ENCODE measurements at regions not wholly inside any gene's neighbourhood (a gene's known extent, or its start where the extent isn't known, plus 50 kb on each side); places are given as distances from the start of the nearest gene placed in this dataset.
"Not testable (repeated sequence)": the region's sequence is repeated elsewhere in the genome, so short reads cannot be mapped to it uniquely, and the experiment has no call there.

DNA sequence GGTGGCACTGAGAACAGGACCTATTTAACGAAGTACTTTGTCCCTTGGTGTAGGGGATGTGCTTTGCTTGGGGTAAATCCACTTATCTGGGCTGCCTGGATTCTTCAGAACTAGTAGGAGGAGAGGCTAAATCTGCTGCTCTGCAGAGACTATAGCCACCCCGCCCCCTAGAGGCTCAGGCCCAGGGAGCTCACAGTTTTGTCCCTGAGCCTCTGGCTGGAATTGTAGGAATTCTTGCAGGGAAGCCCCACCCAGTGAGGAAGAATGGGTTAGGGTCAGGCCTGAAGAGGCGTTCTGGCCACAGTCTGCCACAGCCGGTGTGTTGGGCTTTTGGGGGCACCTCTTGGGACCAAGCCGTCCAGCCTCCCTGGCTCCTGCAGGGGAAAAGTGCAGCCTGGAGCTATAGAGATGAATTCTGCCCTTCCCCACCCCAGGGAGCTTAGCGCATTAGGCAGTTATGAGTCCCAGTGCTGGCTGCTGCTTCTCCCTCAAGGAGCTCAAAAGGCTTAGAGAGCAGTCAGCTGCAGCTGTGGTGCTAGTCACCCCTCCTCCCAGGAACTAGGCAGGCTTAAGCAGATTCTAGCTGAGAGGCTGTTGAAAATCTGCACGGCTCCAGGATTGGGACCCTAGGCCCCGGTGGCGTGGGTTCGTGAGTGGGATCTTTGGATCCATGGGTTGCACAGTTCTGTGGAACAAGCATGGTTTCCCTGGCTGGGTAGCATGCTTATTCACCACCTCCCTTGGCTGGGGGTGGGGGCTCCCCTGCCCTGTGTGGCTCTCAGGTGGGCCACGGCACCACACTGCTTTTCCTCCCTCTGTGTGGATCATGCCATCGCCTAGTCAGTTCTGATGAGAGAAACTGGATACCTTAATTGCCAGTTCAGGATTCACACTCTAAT, 237.4 kb upstream of the TOM1L1 start:
- no peak for DNase-seq (ENCODE audit: low read depth in 4 of 4, low spot score in 3 of 4)

DNA sequence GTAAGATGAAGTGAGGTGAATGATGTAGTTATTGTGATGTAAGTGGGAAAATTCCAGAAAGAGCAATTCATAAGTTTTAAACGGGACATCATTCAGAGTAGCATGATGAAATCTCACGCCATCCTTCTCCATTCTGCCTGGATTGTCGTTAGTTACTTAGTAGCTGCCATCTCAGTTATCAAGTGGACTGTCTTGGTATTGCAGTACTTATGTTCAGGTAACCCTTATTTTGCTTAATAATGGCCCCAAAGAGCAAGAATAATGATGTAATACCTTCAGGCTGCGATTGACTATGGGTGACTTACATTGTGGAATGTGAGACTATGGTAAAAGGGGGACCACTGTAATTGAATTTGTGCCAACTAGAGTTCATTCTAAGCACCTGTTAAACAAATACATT, 234.1 kb upstream of the TOM1L1 start:
- no peak for DNase-seq (ENCODE audit: low read depth in 4 of 4, low spot score in 3 of 4)

DNA sequence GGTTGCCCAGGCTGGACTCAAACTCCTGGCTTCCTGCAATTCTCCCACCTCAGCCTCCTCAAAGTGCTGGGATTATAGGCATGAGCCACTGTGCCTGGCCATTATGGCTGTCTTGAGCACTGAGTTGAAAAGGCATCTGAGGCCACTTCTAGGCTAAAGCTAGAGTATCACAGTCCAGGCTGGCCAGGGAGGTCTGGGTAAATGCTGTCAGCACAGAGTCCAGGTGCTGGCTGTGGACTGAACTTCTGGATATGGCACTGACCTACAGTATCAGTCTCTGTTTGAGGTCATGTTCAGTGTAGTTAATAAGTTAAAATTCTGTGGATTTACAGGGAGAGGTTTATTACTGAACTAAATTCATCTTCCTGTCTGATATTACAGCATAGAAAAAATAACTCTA, 222.5 kb upstream of the TOM1L1 start:
- DNase-seq (ENCODE audit: low read depth in 4 of 4, low spot score in 3 of 4): no peak

DNA sequence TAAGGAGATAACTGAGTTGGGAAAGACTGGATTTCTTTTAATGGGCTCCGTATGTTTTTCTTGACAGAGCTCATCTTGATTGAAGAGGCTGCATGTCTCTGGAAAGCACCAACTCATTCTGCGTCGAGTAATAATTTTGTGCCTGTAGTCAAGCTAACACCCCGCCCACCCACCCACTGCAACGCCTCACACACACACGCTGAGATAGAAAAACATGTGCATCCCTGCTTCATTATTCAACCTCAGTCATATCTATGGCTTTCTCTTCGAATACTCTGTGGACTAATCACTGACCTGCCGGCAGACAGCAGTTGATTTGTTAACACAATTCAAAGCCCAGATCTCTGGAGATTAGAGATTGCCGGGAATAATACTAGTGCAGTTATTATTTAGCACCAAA, 220.2 kb upstream of the TOM1L1 start:
- no peak for DNase-seq (ENCODE audit: low read depth in 4 of 4, low spot score in 3 of 4)

DNA sequence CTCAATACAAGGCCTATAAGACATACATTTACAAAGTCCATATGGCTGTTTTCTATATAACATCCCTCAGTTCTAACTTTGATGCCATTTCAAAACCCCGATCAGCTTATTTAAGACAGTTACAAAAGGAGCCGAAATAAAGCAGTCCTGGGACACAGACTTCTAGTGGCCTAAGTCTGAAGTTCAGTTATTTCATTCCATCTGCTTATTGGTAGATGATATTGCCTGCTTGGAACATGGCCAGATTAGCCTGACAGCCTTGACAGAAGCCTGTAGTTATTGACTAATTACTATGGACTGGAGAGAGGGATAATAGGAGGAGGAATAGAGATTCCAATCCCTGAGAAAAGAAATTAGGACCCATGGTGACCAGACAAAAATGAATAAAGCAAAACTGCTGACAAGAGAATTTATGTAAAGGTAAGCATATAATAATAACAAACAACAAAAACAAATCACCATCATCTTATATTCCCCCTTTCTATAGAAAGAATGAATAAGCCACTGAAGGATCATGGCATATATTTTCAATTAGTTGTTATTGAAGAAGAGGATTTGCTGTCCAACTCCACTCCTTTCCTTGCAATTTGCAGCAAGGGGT, 206.3 kb upstream of the TOM1L1 start:
- DNase-seq (ENCODE audit: low read depth in 4 of 4, low spot score in 3 of 4): no peak

DNA sequence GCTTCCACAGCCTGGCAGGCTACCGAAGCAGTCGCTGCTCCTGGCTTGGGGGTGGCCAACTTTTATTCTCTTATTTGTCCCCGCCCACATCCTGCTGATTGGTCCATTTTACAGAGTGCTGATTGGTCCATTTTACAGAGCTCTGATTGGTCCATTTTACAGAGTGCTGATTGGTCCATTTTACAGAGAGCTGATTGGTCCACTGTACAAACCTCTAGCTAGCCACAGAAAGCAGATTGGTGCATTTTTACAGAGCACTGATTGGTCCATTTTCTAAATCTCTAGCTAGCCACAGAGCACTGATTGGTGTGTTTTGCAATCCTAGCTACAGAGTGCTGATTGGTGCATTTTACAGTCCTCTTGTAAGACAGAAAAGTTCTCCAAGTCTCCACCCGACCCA, 187.9 kb upstream of the TOM1L1 start:
- not testable (repeated sequence) for DNase-seq (ENCODE audit: low read depth in 4 of 4, low spot score in 3 of 4)

DNA sequence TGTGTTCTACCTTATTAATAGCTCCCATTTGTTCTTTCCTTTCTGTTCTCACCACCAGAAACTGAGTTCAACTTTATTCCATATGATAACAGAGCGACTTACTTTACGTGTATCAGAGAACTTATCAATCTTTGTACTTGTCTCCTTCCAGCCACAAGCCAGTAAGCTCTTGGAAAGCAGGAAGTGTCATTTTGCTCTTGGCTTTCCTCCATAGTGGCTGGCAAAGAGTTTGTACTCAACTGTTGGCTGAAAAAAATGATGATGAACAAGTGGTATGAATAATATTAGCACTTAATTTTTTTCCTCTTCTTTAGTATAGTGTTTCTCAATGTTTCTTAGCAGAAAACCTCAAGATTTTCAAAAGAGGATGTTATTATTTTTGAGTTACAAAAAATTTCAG, 182.4 kb upstream of the TOM1L1 start:
- no peak for DNase-seq (ENCODE audit: low read depth in 4 of 4, low spot score in 3 of 4)

DNA sequence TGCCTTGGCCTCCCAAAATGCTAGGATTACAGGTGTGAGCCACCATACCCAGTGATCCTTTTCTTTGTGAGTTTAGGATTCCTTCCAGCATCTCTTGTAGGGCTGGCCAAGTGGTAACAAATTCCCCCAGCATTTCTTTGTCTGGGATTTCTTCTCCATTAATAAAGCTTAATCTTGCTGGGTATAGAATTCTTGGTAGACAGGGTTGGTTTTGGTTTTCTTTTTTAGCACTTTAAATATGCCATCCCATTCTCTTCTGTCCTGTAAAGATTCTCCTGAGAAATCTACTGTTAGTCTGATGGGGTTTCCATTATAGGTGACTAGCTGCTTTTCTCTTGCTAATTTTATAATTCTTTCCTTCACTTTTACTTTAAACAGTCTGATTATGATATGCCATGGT, 173.0 kb upstream of the TOM1L1 start:
- no peak for DNase-seq (ENCODE audit: low read depth in 4 of 4, low spot score in 3 of 4)

DNA sequence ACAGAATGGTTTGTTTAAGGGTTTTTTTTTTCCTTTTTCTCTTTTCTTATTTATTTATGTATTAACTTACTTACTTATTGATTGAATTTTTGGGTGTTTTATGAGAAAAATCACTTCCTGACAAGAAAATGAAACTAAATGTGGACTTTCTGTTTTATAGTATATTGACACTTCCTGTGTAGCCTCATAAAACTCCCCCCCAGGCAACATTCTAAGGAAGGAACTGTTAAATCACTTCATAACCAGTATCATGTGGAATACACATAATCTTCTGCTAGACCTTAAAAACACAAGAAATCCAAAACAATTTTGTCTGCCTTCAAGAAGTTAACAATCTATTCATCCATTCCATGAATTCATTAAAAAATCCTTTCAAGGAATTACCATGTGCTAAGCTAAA, 164.1 kb upstream of the TOM1L1 start:
- DNase-seq (ENCODE audit: low read depth in 4 of 4, low spot score in 3 of 4): no peak

DNA sequence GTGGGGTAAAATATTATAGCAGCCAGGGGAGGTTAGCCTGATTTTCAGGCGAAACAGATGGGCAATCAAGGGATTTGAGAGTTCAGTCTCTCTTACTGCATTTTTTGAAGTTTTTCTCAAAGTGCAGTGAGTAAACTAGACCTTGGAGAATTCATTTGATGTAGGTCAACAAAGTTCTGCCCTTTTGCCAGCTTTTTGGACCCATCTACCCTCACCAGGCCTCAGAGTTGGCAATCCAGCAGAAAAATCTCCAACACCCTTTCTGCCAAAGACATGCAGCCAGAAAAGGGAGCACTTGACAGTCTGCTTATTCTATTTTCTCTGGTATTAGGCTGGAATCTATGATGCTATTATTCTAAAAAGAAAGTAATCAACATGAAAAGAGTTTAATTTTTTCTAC, 162.2 kb upstream of the TOM1L1 start:
- no peak for DNase-seq (ENCODE audit: low read depth in 4 of 4, low spot score in 3 of 4)

DNA sequence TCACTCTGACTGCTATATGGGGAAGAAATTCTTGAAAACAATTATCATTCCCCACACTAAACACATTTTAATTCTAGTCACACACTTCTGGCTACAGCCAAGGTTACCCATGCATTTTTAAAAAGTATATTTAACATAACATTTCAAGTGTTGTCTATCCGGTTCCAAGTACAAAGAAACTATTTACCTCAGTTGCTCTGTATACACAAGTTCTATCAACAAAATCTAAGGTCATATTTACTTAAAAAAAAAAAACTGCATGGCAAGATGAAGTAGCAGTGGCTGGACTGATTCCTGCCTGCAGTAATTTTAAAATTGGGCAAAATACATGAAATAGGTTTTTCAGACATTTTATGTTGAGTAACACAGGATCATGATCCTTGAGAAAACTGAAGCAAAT, 155.9 kb upstream of the TOM1L1 start:
- DNase-seq (ENCODE audit: low read depth in 4 of 4, low spot score in 3 of 4): no peak

DNA sequence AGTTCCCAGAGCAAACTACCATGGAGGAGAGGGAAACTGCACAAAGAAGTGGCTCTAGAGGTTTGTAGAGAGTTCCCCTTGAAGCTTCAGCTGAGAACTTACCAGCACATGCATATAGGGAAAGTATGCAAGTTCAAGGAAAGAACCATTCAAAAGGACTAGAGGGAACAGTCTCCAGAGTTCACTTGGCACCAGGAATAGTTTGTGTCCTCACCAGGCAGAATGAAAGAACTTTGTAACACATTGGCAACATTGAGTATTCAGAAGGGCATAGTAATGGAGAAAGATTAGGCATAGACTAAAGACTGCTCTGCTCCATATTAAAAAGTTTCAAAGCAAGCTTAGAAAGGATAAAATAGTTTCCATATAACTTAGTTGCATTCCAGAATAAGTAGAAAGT, 155.4 kb upstream of the TOM1L1 start:
- DNase-seq (ENCODE audit: low read depth in 4 of 4, low spot score in 3 of 4): no peak

DNA sequence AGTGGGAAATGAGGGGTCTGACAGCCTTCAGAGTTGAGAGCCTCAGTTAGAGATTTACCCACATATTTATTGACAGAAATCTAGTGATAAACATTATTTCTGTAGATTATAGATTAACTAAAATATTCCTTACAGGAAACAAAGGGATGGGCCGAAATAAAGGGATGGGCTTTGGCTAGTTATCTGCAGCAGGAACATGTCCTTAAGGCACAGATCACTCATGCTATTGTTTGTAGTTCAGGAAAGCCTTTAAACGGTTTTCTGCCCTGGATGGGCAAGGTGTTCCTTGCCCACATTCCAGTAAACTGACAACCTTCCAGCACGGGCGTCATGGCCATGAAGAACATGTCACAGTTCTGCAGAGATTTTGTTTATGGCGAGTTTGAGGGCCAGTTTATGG, 154.8 kb upstream of the TOM1L1 start:
- no peak for DNase-seq (ENCODE audit: low read depth in 4 of 4, low spot score in 3 of 4)

DNA sequence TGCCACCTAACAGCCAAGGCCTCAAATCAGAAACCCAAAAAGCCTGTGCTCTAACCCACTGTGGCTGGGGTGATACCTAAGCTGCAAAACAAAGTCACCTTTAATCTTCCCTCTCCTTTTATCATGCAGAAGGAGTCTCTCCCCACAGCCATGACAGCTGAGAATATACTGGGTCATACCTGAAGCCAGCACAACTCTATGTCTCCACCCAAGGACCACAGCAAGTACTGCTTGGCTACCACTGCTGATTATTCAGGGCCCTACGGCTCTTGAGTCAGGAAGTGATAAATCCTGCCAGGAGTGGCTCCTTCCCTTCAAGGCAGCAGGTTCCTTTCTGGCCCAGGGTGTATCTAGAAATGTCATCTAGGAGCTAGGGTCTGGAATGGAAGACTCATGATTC, 151.5 kb upstream of the TOM1L1 start:
- no peak for DNase-seq (ENCODE audit: low read depth in 4 of 4, low spot score in 3 of 4)

DNA sequence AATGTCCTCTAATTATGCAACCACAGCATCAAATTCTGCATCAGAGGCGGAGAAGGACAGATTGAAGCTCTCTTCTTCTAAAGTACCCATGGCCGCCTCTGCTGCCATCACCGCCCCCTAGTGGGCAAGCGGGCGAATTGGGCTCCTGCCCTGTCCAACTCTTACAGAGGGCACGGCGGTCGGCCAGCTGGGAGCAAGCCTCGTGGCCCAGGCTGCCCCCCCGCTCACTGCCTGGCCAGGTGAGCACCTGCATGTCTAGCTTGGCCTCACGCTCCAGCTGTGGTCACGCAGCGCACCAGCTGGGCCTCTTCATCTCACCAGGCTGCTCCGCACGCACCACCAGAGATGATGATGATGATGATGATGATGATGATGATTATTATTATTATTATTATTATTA, 146.1 kb upstream of the TOM1L1 start:
- no peak for DNase-seq (ENCODE audit: low read depth in 4 of 4, low spot score in 3 of 4)

DNA sequence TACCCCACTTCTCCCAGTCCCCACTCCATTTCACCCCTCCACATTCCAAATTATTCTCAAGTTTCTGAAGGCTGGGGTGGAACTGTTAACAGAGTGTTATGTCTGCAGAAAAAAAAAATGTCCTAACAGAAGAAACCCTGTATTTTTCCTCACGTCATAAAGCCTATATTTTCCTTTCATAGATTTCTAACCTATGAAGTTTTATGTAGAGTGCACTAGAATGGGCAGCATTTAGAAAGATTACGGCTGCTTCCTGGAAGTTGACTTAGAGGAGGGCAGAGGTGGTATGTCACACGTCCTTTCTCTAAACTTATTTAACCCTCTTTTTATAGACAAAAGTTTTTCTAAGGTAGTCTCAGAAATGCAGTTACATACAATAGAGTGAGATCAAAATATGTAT, 139.8 kb upstream of the TOM1L1 start:
- no peak for DNase-seq (ENCODE audit: low read depth in 4 of 4, low spot score in 3 of 4)

DNA sequence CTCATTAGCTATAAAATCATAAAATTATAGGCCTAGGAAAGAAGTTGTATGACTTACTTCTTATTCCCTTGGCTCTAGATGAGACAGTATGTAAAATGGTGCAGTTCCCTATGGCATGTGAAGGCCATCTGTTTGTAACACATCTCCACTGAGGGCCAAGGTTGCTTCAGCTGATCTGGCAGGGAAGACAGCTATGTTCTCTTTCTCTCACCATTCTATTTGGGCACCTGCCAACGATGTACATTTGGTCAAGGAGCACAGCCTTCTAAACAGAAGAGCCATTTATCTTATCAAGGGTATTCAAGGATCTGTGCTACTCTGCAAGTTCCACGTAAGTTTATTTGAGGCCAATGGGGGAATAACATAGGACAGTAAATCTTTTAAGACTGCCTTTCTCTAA, 129.8 kb upstream of the TOM1L1 start:
- no peak for DNase-seq (ENCODE audit: low read depth in 4 of 4, low spot score in 3 of 4)

DNA sequence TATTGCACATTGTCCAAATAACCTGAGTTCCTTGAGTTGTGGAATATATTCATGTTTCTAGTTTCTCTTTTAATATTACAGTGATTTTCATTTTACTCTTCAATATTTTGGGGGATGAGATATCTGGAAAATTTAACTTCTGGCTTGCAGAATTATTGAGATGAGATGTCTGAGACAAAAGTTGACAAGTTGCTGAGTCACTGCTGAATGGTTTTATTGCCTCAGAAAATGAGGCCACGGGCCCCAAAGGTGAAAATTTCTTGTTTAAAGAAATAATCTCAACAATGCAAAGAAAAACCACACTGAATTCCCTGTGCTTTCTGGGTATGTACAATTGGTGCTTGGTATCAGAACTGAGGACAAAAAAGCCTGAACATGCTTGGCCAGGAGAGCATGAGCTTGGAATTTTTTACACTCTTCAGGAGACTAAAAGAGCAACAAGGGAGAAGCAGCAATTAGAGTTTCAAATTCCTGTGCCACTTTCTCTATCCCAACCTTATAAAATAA, 129.2 kb upstream of the TOM1L1 start:
- no peak for DNase-seq (ENCODE audit: low read depth in 4 of 4, low spot score in 3 of 4)

DNA sequence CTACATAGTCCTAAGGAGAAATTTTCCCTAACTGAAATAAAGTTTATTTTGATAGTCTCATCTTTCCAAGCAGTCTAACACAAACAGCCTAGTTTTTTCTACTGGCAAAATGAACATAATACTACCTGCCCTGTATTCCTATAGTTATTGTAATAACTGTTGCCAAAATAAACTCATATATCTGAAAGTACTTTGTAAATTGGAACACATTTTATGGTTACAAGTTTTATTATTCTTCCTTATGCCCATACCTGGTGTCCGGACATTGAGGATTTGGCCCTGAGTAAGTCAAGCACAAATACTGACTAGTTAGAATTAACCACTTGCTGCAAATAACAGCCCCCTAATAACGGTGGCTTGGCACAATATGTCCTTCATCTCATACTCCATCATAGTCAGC, 120.4 kb upstream of the TOM1L1 start:
- no peak for DNase-seq (ENCODE audit: low read depth in 4 of 4, low spot score in 3 of 4)

DNA sequence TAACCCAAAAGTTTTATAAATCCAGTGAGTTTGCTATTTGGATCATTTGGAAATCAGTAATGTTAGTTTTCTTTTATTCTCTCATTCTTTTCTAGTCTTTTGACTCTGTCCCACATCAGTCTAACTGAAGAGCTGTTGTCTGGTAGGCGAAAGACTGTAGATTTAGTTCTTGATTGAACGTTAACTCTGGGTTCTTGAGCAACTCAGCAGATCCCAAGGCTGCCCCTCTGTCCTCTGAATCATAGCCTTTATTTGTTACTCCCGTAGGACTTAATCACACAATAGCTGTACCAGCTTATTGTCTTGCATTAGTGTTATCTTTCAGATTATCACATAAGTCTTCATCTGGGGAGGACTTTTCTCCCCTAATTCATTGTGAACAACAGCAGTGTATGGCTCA, 119.3 kb upstream of the TOM1L1 start:
- DNase-seq (ENCODE audit: low read depth in 4 of 4, low spot score in 3 of 4): no peak

DNA sequence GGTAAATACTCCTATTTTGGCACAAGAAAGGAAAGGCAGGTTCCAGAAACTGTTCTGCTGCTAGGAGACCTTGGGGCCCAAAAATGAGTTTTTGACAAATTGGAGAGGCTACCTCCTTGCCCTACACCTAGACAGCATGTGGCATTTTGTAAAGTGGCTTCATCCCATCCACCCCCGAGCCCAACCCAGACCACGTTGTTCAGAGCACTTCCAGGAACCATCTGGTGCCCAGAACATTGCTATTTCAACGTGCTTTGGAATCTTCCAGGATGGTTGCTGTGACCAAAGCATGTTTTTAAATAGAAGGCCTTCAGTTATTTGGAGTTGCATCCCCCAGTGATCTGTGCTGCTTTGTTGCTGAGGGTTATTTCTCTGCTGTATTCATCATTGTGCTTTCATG, 116.3 kb upstream of the TOM1L1 start:
- no peak for DNase-seq (ENCODE audit: low read depth in 4 of 4, low spot score in 3 of 4)

DNA sequence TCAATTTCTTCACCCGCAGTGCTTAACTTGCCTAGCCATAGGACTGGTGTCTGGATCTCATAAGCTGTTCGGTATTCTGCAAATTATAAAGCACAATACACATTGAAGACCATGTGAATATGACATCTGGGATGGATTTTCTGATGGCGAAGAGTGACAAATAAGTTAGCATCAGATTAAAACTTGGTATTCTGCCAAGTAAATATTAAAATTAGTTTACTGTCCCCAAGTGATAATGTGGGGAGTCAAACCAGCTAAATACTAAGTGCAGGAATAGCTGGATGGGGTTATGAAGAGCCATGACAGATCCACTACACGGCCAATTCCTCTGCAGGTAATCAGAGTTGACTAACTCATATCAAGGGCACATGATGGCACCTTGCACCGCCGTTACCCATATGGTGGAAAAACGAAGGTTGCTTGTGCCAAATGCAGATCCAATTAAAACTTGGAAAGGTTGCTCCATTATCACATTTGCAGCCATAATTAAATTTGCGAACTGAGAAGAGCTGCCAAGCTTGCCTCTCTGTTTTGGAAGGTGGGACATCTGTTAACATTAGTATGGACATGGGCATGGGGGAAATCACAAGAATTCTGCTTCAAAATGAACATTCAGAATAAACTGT, 114.9 kb upstream of the TOM1L1 start:
- DNase-seq (ENCODE audit: low read depth in 4 of 4, low spot score in 3 of 4): no peak
